NT2/D1 (cell line): ENCODE measurements at regions not wholly inside any gene's neighbourhood (a gene's known extent, or its start where the extent isn't known, plus 50 kb on each side); places are given as distances from the start of the nearest gene placed in this dataset.

ENCODE experiments used
- DNase-seq: peaks from one replicate; pipeline ENCODE4 v3.0.0-alpha.2; 2011; ENCODE audit warnings: low read depth, low spot score
- H3K27me3 ChIP-seq: 2 replicates; pipeline ENCODE4 v1.6.0; 2011; ENCODE audit warnings: mild to moderate bottlenecking; ENCODE audit not compliant: insufficient read length, insufficient read depth
- H3K36me3 ChIP-seq: 2 replicates; pipeline ENCODE4 v1.6.1; 2011; ENCODE audit warnings: mild to moderate bottlenecking, low read length, mixed read lengths; ENCODE audit not compliant: insufficient read depth, insufficient read length
- H3K4me1 ChIP-seq: 2 replicates; pipeline ENCODE4 v1.5.1; 2011; ENCODE audit not compliant: insufficient read depth, insufficient read length
- H3K4me3 ChIP-seq: 2 replicates; pipeline ENCODE4 v1.5.1; 2011; ENCODE audit warnings: low read depth; ENCODE audit not compliant: insufficient read length
- H3K9ac ChIP-seq: 2 replicates; pipeline ENCODE4 v1.6.0; 2011; ENCODE audit warnings: low read depth; ENCODE audit not compliant: insufficient read length
- H3K9me3 ChIP-seq: 2 replicates; pipeline ENCODE4 v1.5.1; 2011; ENCODE audit warnings: mild to moderate bottlenecking, low read length; ENCODE audit not compliant: insufficient read depth
- SUZ12 ChIP-seq: IDR thresholded peaks from 2 replicates; pipeline ENCODE4 v1.6.1; 2011; ENCODE audit not compliant: insufficient read length, insufficient read depth; ENCODE audit errors: extremely low read depth
- YY1 ChIP-seq: IDR thresholded peaks from 2 replicates; pipeline ENCODE4 v1.6.1; 2011; ENCODE audit not compliant: insufficient read length, insufficient read depth
- ZNF274 ChIP-seq: IDR thresholded peaks from 2 replicates; pipeline ENCODE4 v1.6.1; 2011; ENCODE audit warnings: mild to moderate bottlenecking, low read depth, low read length

DNA sequence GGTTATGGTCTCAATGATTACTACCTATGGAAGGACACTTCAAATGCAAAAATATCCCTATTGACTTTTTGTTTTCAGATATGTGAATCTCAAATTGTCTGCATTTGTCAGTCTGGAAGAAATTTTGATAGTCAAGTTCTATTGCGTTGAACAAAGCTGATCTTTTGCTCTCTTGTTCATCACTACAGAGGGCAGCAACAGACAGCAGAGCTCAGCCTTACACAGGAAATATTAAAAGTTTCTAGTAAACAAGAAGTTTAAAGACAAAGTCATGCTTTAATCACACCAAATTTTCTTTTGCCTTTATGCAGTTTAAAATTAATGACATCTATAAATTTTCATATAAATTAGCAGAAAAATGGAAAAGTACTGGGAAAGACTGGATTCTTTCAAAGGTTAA, 617.5 kb downstream of the NR4A2 start:
- Histone ChIP-seq H3K4me3 (no peak overlapping the region), H3K4me1 (no peaks in the 10 kb centered on the region), H3K9me3 (no peaks in the 10 kb centered on the region), H3K9ac (no peak overlapping the region), H3K27me3 (no peaks in the 10 kb centered on the region), H3K36me3 (no peaks in the 10 kb centered on the region)
- DNase-seq, result no peak
- TF ChIP-seq ZNF274, result no peak
- TF ChIP-seq YY1, result no peak
- no peak for TF ChIP-seq SUZ12

DNA sequence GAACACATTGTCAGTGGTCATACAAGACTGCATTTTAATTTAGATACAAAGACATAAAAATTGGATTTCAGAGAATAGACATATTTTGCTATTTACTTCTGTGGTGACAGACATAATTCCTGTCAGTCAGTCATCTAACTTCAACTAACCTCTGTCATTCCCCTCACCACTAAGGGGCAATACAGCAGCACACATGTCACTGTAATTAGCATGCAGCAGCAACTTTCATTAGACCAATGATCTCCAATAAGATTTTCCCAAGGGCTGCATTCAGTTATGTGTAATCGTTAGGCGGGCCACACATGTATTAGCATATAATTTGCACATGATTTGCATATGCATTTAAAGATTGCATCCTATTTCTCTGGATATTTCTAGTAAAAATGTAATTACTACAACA, 624.5 kb downstream of the NR4A2 start:
- Histone ChIP-seq H3K9ac (no peak overlapping the region), H3K9me3 (no peaks in the 10 kb centered on the region), H3K27me3 (no peaks in the 10 kb centered on the region), H3K4me3 (no peak overlapping the region), H3K36me3 (no peaks in the 10 kb centered on the region), H3K4me1 (no peaks in the 10 kb centered on the region)
- no peak for DNase-seq
- TF ChIP-seq YY1 (no peak), ZNF274 (no peak), SUZ12 (no peak)

DNA sequence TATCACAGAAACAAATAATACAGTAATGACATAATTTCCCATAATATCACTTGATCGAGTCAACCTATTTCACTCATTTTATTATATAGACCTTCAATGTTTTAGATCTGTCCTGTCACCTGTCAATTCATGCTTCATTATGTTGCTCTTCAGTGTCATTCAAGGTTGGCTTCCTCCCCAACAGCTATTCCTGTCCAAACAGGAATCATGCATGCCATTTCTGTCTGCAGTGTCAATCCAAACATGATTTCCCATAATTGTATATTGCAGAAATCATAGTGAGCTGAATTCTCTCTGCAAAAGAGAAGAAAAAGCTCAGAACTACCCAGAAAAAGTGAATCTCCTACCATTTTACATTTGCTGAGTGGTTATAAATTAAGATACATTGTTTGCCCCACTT, 628.6 kb downstream of the NR4A2 start:
- H3K27me3 ChIP-seq, result no peaks in the 10 kb centered on the region
- no peak overlapping the region for H3K9ac ChIP-seq

DNA sequence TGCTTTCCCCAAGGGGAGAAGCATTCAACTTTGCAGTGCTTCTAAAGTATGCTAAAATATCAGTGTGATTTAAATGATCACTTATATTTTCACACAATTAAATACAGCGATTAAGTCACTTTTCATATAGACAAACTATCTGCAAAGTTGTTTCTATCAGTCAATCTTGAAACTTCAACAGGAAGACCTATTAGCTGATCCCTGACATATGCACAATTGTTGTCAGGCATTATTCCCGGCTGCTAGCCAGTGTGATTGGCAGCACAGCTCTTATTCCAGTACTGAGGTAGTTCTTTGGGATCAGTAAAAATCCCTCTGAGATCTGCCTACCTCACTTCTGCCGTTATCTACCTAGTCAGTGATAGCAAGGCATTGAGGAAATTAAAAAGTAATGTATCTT, 629.5 kb downstream of the NR4A2 start:
- no peak for DNase-seq
- Histone ChIP-seq H3K27me3 (no peaks in the 10 kb centered on the region), H3K9ac (no peak overlapping the region), H3K36me3 (no peaks in the 10 kb centered on the region), H3K4me1 (no peaks in the 10 kb centered on the region), H3K4me3 (no peak overlapping the region), H3K9me3 (no peaks in the 10 kb centered on the region)
- TF ChIP-seq SUZ12 (no peak), YY1 (no peak), ZNF274 (no peak)

More for the DNA sequence above, 628.6 kb downstream of the NR4A2 start:
- no peak for DNase-seq
- no peaks in the 10 kb centered on the region for H3K36me3 ChIP-seq
- no peak overlapping the region for H3K4me3 ChIP-seq
- TF ChIP-seq SUZ12 (no peak), ZNF274 (no peak), YY1 (no peak)
- no peaks in the 10 kb centered on the region for H3K4me1 ChIP-seq
- H3K9me3 ChIP-seq, result no peaks in the 10 kb centered on the region

DNA sequence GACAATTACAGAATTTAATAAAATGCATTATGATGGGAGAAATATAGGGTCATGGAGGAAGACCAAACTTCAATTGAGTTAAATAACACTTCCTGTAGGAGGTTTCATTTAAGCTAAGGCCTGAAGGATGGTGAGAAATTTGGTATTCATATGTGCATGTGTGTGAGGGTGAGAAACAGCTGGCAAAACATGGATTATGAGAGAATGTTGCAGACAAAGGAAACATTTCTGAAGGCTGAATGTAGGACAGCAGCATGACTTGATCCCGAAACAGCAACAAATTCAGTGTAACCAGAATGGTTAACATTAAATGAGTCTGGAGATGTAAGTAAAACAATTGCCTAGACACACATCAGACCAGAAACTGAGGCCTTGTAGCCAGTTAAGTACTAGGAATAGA, 630.8 kb downstream of the NR4A2 start:
- H3K4me3 ChIP-seq, result no peak overlapping the region
- no peaks in the 10 kb centered on the region for H3K27me3 ChIP-seq
- TF ChIP-seq SUZ12 (no peak), YY1 (no peak), ZNF274 (no peak)
- H3K9ac ChIP-seq, result no peak overlapping the region
- no peaks in the 10 kb centered on the region for H3K36me3 ChIP-seq
- DNase-seq, result no peak
- no peaks in the 10 kb centered on the region for H3K9me3 ChIP-seq
- H3K4me1 ChIP-seq, result no peaks in the 10 kb centered on the region

DNA sequence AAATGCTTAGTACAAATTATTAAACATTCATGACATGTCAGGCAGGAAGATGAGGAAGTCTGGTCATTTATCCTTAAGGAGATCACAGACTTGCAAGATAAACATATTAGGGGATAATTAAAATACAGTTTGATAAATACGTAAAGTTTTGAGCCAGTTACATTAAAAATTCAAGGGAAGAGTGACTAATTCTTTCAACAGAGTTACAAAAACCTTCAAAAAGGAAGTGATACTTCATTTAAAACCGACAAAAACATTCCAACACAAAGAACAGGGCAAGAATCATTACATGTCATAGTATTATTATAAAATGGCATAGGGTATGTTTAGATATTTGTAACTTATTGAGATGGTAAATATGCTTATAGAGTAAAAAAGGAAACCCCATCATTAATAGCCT, 636.0 kb downstream of the NR4A2 start:
- DNase-seq, result no peak
- Histone ChIP-seq H3K9me3 (no peaks in the 10 kb centered on the region), H3K4me3 (no peak overlapping the region), H3K27me3 (no peaks in the 10 kb centered on the region), H3K4me1 (no peaks in the 10 kb centered on the region), H3K9ac (no peak overlapping the region), H3K36me3 (no peaks in the 10 kb centered on the region)
- TF ChIP-seq ZNF274, result no peak

DNA sequence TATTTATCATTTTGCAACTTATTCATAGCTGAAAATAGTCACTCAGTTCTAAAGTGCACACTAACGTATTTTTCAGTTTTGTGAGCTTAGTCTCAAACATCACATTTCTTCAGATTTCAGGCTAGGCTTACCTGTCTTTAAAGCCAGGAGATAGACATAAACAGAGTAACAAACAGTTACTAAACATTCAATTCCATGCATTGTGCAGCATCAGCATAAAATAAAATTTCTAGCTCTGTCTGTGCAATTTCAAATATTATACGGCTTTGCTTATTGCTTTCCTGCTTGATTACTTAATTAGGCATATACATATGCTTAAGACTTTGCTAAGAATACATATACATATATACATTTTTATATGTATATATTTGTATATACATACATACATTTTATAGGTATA, 637.0 kb downstream of the NR4A2 start:
- Histone ChIP-seq H3K4me3 (no peak overlapping the region), H3K9ac (no peak overlapping the region), H3K36me3 (no peaks in the 10 kb centered on the region), H3K27me3 (no peaks in the 10 kb centered on the region), H3K4me1 (no peaks in the 10 kb centered on the region), H3K9me3 (no peaks in the 10 kb centered on the region)
- TF ChIP-seq SUZ12 (no peak), ZNF274 (no peak), YY1 (no peak)
- DNase-seq, result no peak

DNA sequence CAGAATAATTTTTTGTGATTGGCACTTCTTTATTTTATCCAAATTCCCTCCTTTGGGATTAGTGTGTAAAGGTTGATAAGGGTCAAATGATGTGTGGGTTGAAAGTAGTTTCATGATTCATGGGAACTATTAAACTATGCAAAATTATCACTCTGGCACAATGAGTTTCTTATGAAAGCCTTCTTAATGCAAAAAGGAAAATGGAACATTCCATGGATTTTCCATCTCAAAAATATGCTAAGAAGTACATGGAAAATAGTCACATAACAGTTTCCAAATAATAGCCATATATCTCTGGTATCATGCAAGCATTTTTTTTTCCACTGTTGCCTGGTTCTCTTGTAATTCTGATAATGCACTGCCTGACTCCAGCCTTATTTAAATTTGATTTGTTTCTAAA, 639.7 kb downstream of the NR4A2 start:
- Histone ChIP-seq H3K4me3 (no peak overlapping the region), H3K27me3 (no peaks in the 10 kb centered on the region), H3K9me3 (no peaks in the 10 kb centered on the region), H3K4me1 (no peaks in the 10 kb centered on the region), H3K36me3 (no peaks in the 10 kb centered on the region), H3K9ac (no peak overlapping the region)
- TF ChIP-seq YY1 (no peak), SUZ12 (no peak), ZNF274 (no peak)
- DNase-seq, result no peak
